OCI-LY1 (cell line): ENCODE measurements at regions not wholly inside any gene's neighbourhood (a gene's known extent, or its start where the extent isn't known, plus 50 kb on each side); places are given as distances from the start of the nearest gene placed in this dataset.

ENCODE experiments used
- H2AFZ ChIP-seq: fragments of 200-600 bp; sonication (generic), shearing (Covaris generic); 2 replicates; pipeline ENCODE4 v1.6.0; 2014; ENCODE audit warnings: antibody characterized with exemption, mild to moderate bottlenecking, low read length
- H3F3A ChIP-seq: fragments of 200-600 bp; sonication (generic), shearing (Covaris generic); 2 replicates; pipeline ENCODE4 v1.6.0; 2014; ENCODE audit warnings: mild to moderate bottlenecking, antibody characterized with exemption, low read length, moderate library complexity; ENCODE audit not compliant: insufficient read depth
- H3K27ac ChIP-seq: fragments of 200-600 bp; sonication (generic); 2 replicates; pipeline ENCODE4 v1.5.1; 2014; ENCODE audit warnings: low read length, mixed run types, mild to moderate bottlenecking, low read depth; ENCODE audit not compliant: poor library complexity, severe bottlenecking
- H3K27me3 ChIP-seq: fragments of 200-600 bp; sonication (generic); 2 replicates; pipeline ENCODE4 v1.6.0; 2014; ENCODE audit warnings: antibody characterized with exemption, mild to moderate bottlenecking, low read length, moderate library complexity; ENCODE audit not compliant: insufficient read depth
- H3K36me3 ChIP-seq: fragments of 200-600 bp; sonication (generic); 2 replicates; pipeline ENCODE4 v1.6.1; 2014; ENCODE audit warnings: mild to moderate bottlenecking, antibody characterized with exemption, low read length, moderate library complexity, mixed read lengths; ENCODE audit not compliant: insufficient read depth
- H3K4me1 ChIP-seq: fragments of 200-600 bp; sonication (generic); 2 replicates; pipeline ENCODE4 v1.5.1; 2014; ENCODE audit warnings: mild to moderate bottlenecking, low read length, moderate library complexity; ENCODE audit not compliant: insufficient read depth, severe bottlenecking
- H3K4me2 ChIP-seq: fragments of 200-600 bp; sonication (generic), shearing (Covaris generic); 2 replicates; pipeline ENCODE4 v1.6.1; 2014; ENCODE audit warnings: low read length
- H3K4me3 ChIP-seq: fragments of 200-600 bp; sonication (generic); 2 replicates; pipeline ENCODE4 v1.5.1; 2014; ENCODE audit warnings: low read length, low read depth, mild to moderate bottlenecking, mixed read lengths; ENCODE audit not compliant: poor library complexity, severe bottlenecking
- H3K79me2 ChIP-seq: fragments of 200-600 bp; shearing (Covaris generic); 2 replicates; pipeline ENCODE4 v1.6.1; 2016; ENCODE audit warnings: mixed run types, low read length, mixed read lengths; ENCODE audit not compliant: insufficient read depth
- H3K9ac ChIP-seq: fragments of 200-600 bp; sonication (generic), shearing (Covaris generic); 2 replicates; pipeline ENCODE4 v1.6.1; 2014; ENCODE audit warnings: mild to moderate bottlenecking, low read length, mixed read lengths
- H3K9me2 ChIP-seq: fragments of 200-600 bp; sonication (generic), shearing (Covaris generic); 2 replicates; pipeline ENCODE4 v1.6.1; 2014; ENCODE audit warnings: low read depth, mild to moderate bottlenecking, low read length, mixed read lengths
- H3K9me3 ChIP-seq: fragments of 200-600 bp; shearing (Covaris generic); 2 replicates; pipeline ENCODE4 v1.6.1; 2014; ENCODE audit warnings: low read length, mixed read lengths
- H4K20me1 ChIP-seq: fragments of 200-600 bp; sonication (generic), shearing (Covaris generic); 2 replicates; pipeline ENCODE4 v1.6.0; 2016; ENCODE audit warnings: mild to moderate bottlenecking, low read length; ENCODE audit not compliant: insufficient read depth
- EZH2 ChIP-seq: fragments of 200-600 bp; sonication (generic), shearing (Covaris generic); IDR thresholded peaks from 2 replicates; pipeline ENCODE4 v1.8.0; 2017; ENCODE audit warnings: borderline replicate concordance, mixed run types, mild to moderate bottlenecking, antibody characterized with exemption, low read length, moderate library complexity, mixed read lengths
- TF ChIP-seq, protein P1 (sequence below): fragments of 200-600 bp; sonication (generic), shearing (Covaris generic); IDR thresholded peaks from 2 replicates; pipeline ENCODE4 v1.5.1; 2017; ENCODE audit warnings: mild to moderate bottlenecking, antibody characterized with exemption, low read length, moderate library complexity, mixed read lengths

DNA sequence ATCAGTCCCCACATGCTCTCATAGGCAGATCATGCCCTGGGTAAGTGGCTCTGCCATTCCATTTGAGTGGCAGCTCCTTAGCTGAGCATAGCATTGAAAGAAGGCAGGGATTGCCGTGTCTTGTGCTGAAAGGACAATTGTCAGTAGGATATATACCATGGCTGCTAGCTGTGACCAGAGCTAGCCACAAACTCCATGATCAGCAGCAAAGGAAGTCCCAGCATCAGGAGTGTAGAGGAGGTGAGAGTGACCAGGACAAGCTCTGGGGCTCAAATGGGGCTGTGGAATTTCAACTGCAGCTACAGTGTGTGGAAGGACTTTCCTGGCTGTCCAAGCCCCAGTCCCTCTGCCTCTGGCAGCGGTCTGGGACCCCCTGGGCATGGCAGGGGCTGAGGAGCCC, 54.4 kb upstream of the LGALSL start:
- Histone ChIP-seq H3K27me3 (peaks cover 4% of the 10 kb centered on the region), H2AFZ (no peak overlapping the region), H3K4me3 (no peak overlapping the region), H3K27ac (no peak overlapping the region), H3K79me2 (no peaks in the 10 kb centered on the region), H4K20me1 (no peaks in the 10 kb centered on the region), H3K9me2 (no peaks in the 10 kb centered on the region), H3K4me1 (peaks cover 10% of the 10 kb centered on the region), H3K36me3 (no peaks in the 10 kb centered on the region), H3K9ac (no peak overlapping the region), H3K4me2 (no peak overlapping the region), H3K9me3 (no peaks in the 10 kb centered on the region), H3F3A (no peaks in the 10 kb centered on the region)
- TF ChIP-seq, protein P1, sequence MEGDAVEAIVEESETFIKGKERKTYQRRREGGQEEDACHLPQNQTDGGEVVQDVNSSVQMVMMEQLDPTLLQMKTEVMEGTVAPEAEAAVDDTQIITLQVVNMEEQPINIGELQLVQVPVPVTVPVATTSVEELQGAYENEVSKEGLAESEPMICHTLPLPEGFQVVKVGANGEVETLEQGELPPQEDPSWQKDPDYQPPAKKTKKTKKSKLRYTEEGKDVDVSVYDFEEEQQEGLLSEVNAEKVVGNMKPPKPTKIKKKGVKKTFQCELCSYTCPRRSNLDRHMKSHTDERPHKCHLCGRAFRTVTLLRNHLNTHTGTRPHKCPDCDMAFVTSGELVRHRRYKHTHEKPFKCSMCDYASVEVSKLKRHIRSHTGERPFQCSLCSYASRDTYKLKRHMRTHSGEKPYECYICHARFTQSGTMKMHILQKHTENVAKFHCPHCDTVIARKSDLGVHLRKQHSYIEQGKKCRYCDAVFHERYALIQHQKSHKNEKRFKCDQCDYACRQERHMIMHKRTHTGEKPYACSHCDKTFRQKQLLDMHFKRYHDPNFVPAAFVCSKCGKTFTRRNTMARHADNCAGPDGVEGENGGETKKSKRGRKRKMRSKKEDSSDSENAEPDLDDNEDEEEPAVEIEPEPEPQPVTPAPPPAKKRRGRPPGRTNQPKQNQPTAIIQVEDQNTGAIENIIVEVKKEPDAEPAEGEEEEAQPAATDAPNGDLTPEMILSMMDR: no peak
- no peak for TF ChIP-seq EZH2

DNA sequence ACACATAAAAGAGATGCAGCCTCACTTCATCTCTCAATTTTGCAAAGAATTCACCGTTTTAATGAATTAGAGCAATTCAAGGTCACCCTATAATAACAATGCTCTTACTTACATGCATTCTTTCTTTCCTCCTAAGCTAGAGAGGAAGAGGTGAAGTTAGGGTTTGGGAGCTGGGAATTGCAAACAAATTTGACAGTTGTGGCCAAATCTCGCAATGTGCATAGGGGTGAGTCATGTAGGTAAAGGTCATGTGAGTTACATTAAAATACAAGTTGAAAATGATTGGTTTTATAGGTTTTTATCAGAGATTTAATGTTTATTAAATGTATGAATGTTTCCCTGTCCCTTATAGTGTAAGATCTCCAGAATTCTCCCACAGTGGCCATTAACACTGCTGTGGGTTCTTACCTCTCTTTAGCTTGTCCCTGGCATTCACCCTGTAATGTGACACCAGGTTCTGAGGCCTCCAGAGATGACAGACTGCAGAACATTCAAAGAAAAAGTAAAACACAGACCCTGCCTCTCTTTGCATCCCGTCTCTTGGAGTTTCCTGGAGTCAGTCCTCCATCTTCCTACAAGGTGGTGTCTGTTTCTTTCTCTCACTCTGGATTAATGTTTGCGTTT, 53.7 kb upstream of the LGALSL start:
- TF ChIP-seq, protein P1: no peak
- no peak for TF ChIP-seq EZH2
- Histone ChIP-seq H3K4me1 (peaks cover 10% of the 10 kb centered on the region), H3K9me2 (no peaks in the 10 kb centered on the region), H3K9me3 (no peaks in the 10 kb centered on the region), H2AFZ (no peak overlapping the region), H3K9ac (no peak overlapping the region), H3F3A (no peaks in the 10 kb centered on the region), H3K4me2 (no peak overlapping the region), H3K36me3 (no peaks in the 10 kb centered on the region), H3K27ac (no peak overlapping the region), H3K27me3 (peaks cover 4% of the 10 kb centered on the region), H3K4me3 (no peak overlapping the region), H4K20me1 (no peaks in the 10 kb centered on the region), H3K79me2 (no peaks in the 10 kb centered on the region)

DNA sequence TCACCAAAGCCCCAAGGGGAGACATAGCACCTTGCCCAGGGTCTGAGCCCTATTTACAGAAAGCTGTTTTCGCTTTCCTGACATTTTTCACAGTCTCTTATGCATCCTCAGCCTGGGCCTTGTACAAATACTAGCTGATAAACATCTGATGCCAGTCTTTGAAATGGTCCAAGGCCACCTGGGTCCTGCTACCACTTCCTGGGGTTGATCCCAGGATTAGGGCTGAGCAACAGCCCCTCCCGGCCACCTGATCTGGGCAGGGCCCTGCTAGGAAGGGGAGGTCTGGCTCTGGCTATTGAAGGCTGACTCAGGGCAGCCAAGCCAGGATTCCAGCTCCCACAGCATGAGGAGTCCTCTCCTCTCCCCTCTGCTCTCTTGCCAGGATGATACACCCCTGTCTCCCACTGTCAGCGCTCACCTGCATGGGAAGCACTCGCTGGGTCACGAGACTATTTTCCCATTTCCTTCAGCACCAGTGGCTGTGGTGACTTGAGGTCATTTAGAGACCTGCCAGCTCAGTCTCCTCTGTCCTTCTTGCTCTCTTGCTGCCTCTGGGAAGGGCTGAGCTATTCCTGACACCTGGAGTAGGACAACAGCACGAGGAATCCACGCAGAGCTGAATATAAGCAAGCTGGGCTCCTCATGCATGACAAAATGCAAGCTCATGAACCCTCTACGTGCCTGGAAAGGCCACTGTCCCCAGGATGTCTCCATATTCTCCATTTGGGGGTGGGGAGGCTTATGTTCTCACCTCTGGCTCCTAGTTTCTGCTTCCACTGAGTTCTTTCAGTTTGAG, 53.0 kb upstream of the LGALSL start:
- H2AFZ ChIP-seq: no peak overlapping the region
- no peaks in the 10 kb centered on the region for H3F3A ChIP-seq
- H3K4me3 ChIP-seq: no peak overlapping the region
- no peaks in the 10 kb centered on the region for H3K9me3 ChIP-seq
- H4K20me1 ChIP-seq: no peaks in the 10 kb centered on the region
- H3K36me3 ChIP-seq: no peaks in the 10 kb centered on the region
- H3K79me2 ChIP-seq: no peaks in the 10 kb centered on the region
- no peak overlapping the region for H3K4me2 ChIP-seq
- H3K9me2 ChIP-seq: no peaks in the 10 kb centered on the region
- H3K27ac ChIP-seq: no peak overlapping the region
- H3K9ac ChIP-seq: no peak overlapping the region
- TF ChIP-seq EZH2: no peak
- TF ChIP-seq, protein P1: no peak
- H3K4me1 ChIP-seq: peaks cover 10% of the 10 kb centered on the region
- H3K27me3 ChIP-seq: peaks cover 4% of the 10 kb centered on the region
